Stimulated activated naive CD4-positive, alpha-beta T cell (primary cell): ENCODE measurements at regions not wholly inside any gene's neighbourhood (a gene's known extent, or its start where the extent isn't known, plus 50 kb on each side); places are given as distances from the start of the nearest gene placed in this dataset.
"Not testable (repeated sequence)": the region's sequence is repeated elsewhere in the genome, so short reads cannot be mapped to it uniquely, and the experiment has no call there.

Experiments
- DNase-seq, 6 experiments: peaks; one replicate each; lab custom pipeline; 2025; lab: John Stamatoyannopoulos, UW

- DNase-seq: no peak
These were observed 234.0 kb upstream of the IRF2BP2 start for GRCh38 chr1:234843946-234844345.

DNA sequence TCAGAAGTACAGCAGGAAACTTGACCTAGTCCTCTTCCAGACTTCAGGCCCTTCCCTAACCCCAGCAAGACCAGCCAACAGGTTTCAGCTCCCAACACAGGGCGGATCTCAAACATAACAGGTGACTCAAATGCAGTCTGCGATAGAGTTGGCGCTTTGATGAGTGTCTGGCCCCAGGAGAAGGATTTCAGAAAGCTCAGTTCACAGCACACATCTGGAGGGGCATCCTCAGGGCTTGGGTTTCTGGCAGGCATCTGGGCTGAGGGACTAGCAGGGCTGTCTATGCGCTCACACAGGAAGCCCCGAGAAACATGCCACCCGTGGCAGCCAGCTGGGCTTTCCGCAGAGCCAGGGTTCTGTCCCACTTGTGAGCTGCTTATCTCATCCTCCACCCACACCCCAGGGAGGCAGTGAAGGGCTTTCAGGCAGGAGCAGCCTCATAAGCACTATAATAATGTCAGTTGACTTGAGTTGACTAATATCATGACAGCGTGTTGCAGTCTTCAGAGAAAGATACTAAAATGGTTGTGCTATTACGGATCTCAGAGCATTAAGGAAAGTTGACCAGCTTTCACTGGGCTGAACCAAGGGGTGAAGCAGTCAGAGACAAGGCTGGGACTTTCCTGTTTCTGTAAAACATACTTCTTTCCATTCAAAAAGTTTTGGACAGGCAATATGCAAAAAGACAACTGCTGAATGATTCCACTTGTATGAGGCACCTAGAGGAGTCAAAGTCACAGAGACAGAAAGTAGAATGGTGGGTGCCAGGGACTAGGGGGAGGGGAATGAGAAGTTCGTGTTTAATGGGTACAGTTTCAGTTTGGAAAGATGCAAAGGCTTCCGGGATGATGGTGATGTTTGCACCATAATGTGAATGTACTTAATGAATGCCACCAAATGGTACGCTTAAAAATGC, 233.0 kb upstream of the IRF2BP2 start:
- DNase-seq: peak in 3 of 6 experiments; percentile 14 to 23 (median 21)

DNA sequence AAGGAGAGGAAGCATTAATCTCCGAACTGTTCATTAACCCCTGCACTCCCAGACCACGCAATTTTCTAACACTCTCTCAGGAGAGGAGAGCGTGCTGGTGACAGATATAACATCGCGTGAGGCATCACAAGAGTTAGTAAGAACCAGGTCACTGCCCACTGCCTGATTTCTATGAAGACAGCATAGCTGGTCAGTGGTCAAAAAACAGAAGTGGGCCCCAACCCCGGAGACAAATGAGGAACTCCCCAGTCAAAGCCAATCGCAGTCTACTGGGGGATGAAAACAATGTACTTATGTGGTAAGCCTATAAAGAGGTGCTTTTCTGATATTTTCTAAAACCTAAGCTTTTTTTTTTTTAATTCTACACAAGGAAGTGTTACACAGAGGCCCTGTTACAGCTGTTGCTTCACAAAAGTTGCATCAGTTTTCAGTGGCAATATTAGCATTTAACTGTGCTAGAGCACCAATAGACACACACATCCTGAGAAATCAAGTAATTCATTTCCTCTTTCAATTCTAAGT, 231.8 kb upstream of the IRF2BP2 start:
- no peak for DNase-seq

DNA sequence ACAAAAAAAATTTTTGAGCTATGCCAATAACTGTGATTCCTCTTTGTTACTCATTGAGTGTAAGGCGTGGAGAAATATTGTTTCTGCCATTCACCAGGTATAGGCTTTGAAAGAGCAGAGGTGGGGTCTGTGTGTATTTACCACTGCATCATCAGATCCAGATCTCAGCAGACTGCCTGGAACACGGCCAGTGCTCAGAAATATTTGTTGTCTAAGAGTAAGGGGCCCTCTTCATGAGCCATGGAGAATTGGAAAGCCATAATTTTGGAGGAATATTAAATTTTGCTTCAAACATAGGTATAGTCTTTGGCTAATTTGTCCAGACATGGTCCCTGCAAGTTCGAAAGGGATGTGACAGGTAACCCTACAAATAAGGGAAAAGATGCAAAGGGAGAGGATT, 231.3 kb upstream of the IRF2BP2 start:
- no peak for DNase-seq

- DNase-seq: no peak
These were observed 230.9 kb upstream of the IRF2BP2 start for GRCh38 chr1:234840843-234841242.

DNA sequence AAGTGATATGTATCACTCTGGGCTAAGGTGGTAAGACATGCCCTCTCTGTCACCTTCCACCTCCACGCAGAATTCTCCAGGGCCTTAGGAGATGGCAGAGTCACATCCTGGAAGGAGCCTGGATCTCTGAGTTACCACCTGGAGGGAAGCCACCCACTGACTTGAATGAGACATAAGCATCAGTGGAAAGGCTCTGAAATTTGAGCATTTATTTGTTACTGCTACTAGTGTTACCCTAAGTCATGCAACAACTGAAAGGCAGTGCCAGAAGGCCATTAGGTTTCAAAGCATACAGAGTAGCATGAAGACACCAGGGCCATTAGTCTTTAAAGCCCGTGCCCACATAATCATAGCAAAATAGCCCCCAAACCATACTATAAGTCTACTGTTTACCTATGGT, 230.3 kb upstream of the IRF2BP2 start:
- no peak for DNase-seq

GRCh38 chr1:234839663-234840062, 229.7 kb upstream of the IRF2BP2 start:
- DNase-seq: no peak

GRCh38 chr1:234838820-234839219, 228.8 kb upstream of the IRF2BP2 start:
- DNase-seq: no peak

DNA sequence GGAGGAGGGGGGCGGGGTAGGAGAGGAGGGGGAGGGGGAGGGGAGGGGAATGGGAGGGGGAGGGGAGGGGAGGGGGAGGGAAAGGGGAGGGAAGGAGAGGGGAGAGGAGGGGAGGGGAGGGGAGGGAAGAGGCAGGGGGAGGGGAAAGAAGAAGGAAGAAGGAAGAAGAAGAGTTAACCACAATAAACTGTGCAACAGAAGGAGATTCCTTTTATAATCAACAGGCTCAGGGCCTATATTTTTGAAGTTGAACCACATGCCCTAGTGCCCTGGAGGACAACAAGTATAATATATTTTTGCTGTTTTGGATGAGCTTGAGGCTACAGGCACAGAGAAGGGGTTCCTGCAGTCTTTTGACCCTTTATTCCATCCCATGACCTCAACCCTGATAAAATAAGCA, 228.2 kb upstream of the IRF2BP2 start:
- DNase-seq: no peak

- DNase-seq: no peak
These were observed 227.7 kb upstream of the IRF2BP2 start for GRCh38 chr1:234837713-234838112.

DNA sequence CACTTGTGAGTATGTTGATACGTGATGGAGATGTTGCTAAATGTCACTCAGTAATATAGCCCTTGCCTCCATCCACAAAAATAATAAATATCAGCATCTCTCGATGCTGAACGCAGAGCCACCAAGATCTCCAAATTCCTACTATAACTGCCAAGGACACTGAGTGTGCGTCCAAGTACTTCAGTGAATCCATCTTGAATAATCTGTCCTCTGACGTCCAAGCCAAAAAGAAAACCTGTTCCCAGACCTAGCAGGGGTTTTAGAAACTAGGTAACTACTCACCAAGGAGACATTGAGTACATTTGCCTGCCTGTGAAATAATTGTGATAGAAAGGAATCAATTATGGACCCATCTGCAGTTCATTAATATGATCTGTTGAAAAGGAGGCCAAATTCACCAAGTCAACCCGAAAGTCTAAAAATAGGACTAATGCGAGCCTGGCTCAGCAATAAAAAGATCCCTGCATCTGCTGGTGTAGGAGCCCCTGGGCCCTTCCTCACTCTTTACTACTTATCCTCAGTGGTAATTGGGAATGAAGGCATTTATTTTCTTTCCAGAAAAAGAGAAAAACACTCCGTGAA, 226.9 kb upstream of the IRF2BP2 start:
- no peak for DNase-seq

DNA sequence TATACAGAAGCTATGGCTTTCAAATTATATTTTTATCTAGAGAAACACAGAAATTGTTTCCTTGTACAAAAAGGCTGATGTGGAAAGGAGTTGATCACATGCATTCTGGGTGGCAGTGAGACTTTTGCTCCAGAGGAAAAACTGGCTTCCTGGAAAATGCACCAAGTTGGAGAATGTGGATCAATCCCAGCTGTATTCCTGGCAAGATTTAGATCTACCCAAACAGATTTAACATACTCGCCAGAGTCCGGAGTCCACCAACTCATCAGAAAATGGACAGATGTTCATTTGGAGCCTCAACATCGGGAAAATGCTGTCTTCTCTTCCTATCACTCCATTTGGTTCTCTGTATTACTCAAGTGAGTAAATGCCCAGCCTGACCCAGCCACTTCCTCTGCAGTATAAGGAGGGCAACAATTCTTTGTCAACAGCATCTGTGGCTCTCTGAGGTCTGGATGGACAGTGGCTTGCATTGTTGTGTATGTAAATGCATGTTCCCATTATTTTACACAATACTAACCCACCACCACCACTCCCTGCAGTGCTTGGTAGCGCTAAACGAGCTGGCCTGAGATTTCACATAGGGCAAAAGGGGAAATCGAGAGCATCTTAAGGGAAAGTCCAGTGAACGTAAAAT, 226.2 kb upstream of the IRF2BP2 start:
- no peak for DNase-seq

DNA sequence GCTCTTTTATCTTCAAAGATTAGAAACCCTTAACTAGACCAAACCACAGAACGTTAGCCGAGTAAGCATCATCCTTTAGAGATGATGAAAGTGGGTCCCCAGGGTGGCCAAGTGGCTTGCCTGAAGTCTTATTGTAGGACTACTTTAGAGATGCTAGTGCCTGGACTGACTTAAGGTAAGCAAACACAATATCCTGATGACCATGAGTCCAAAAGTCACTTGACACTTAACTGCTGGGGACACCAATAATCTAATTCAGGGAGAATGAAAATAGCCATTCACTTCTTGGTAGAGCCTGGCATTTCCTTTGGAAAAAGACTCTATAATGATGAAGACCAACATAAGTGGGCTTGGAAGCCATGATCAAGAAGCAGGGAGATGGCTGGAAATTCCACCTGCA, 225.3 kb upstream of the IRF2BP2 start:
- DNase-seq: no peak

DNA sequence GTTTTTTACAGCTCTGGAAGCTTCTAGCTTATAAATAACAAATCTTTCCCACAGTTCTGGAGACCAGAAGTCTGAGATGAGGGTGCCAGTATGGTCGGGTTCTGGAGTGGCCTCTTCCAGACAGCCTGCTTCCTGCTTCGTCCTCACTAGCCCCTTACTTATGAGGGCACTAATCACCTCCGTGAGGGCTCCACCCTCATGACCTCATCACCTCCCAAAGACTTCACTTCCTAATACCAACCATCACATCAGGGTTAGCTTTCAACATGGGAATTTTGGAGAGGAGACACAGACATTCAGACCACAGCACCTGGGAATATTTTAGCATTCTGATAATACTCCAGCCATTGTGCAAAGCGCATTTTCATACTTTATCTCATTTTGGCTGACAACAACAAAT, 223.7 kb upstream of the IRF2BP2 start:
- DNase-seq: no peak

- DNase-seq: no peak
These were observed 223.1 kb upstream of the IRF2BP2 start for GRCh38 chr1:234833118-234833517.

DNA sequence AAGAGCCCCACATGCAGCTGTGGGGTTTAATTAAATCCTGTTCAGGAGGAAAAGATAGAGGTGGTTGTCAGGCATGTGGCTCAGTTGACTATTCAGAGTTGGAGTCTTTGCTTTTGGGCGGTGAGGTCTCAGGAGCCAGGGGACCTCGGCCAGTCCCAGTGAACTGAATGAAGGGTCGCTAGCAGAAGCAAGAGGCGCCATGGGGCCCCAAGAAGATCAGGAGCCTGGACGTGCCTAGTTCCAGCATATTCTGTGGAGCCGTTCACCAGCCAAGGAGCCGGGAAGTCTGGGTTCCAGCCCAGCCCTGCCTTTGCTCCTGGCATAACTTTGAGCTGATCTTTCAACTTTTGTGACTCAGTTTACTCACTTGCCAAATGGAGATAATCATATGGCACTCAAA, 217.7 kb upstream of the IRF2BP2 start:
- DNase-seq: no peak

GRCh38 chr1:234827181-234827580, 217.2 kb upstream of the IRF2BP2 start:
- no peak for DNase-seq

DNA sequence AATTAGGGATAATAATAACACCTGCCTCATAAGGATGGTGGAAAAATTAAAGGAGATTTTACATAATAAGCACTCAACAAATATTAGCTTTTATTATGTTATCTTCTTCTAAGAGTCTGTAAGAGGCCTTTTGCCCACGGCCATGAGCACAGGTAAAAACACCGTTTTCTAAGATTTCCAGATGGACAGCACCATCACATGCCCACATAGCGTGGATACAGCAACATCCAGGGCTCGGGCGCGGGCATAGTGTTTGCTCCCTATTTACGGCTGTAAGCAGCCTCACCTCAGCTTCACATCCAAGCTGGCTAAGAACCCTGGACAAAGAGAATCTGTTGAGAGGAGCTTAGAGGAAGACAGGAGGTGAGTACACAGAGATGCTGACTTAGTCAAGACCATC, 216.4 kb upstream of the IRF2BP2 start:
- DNase-seq: no peak

GRCh38 chr1:234825498-234826165, 215.7 kb upstream of the IRF2BP2 start:
- DNase-seq: no peak

DNA sequence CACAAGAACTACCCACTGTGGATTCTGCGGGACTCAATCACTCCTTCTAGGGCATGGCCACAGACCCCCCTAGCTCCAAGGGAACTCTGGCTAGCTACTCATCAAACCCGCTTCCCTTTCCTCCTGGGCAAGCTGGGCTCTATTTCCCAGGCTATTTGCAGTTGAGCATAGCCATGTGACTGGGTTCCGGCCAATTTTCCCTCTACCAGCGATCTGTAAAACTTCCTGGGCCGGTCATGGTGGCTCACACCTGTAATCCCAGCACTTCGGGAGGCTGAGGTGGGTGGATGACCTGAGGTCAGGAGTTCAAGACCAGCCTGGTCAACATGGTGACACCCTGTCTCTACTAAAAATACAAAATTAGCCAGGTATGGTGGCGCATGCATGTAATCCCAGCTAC, 214.9 kb upstream of the IRF2BP2 start:
- not testable (repeated sequence) for DNase-seq

DNA sequence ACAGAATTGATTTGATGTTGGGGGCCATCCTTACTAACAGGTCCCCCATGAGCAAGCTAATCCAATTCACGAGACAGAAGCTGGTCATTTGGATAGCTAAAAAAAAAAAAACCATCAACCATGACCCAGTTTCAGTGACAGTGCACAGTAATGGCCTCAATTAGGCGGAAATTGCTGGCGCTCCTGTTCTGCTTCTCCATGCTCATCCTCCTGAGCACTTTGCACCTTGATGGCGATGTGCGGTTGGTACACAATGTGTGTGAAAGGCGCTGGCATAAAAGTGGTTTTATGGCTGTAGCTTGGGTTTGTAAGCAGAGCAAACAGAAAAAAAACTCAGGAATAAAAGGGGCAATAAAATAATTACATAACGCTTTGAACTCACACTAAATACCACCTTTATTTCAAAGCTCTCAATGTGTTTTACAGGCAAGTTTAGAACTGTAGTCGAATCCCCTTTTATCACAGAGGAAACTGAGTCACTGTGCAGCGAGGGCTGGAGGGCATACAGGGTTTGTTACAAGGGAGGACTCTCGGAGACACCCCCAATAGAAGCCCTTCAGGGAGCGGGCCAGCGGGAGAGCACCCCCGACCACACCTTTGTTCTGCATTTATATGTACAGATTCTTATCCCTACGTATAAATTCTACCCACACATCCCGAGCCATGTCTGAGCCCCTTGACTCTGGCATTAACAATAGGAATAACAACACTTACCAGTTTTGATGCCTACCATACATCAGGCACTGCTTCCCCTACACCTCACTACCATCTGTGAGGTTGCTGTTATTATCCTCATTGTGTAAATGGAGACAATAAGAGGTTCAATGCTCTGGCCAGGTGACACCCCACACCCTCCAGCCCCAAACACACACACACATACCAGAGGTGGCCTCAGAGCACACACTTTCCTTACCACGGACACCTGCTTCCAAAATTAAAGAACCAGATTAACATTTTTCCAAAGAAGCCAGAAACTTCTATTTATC, 213.5 kb upstream of the IRF2BP2 start:
- DNase-seq: no peak
